Ascending aorta (tissue), 2 donors: ENCODE measurements at regions not wholly inside any gene's neighbourhood (a gene's known extent, or its start where the extent isn't known, plus 50 kb on each side); places are given as distances from the start of the nearest gene placed in this dataset.

Experiments used
- DNase-seq, 2 donors: peaks; one replicate each; pipeline ENCODE4 v3.0.0-alpha.2; 2019; ENCODE audit warnings: low spot score in 2 of 2
- H3K27ac ChIP-seq, 2 donors: fragments of 200-600 bp; sonication (generic); one replicate each; pipeline ENCODE4 v1.5.1; 2016 to 2017; ENCODE audit warnings: mild to moderate bottlenecking in 1 of 2
- H3K27me3 ChIP-seq: fragments of 200-600 bp; sonication (generic); one replicate; pipeline ENCODE4 v1.5.1; 2017
- H3K36me3 ChIP-seq, 2 donors: fragments of 200-600 bp; sonication (generic); one replicate each; pipeline ENCODE4 v1.5.1; 2016
- H3K4me1 ChIP-seq, 2 donors: fragments of 200-600 bp; sonication (generic); one replicate each; pipeline ENCODE4 v1.5.1; 2016 to 2017; ENCODE audit warnings: mild to moderate bottlenecking in 1 of 2
- H3K4me3 ChIP-seq, 2 donors: fragments of 200-600 bp; sonication (generic); one replicate each; pipeline ENCODE4 v1.5.1; 2016 to 2017; ENCODE audit warnings: mild to moderate bottlenecking in 1 of 2
- H3K9me3 ChIP-seq, 2 donors: fragments of 200-600 bp; sonication (generic); one replicate each; pipeline ENCODE4 v1.5.1; 2016
- CTCF ChIP-seq, 3 experiments: fragments of 200-600 bp in 2 of 3; fragments of 450-650 bp in 1 of 3; sonication (generic) in 2 of 3; IDR thresholded peaks; one replicate each; pipeline ENCODE4 v1.5.1; 2016 to 2019; ENCODE audit warnings: antibody characterized with exemption in 3 of 3, mild to moderate bottlenecking in 1 of 3, moderate library complexity in 1 of 3
- intact Hi-C: fragments of 100-400 bp; cut with DNase I; formaldehyde crosslinking; loops from one replicate; pipeline ENCODE4 v1.15.1; 2023

DNA sequence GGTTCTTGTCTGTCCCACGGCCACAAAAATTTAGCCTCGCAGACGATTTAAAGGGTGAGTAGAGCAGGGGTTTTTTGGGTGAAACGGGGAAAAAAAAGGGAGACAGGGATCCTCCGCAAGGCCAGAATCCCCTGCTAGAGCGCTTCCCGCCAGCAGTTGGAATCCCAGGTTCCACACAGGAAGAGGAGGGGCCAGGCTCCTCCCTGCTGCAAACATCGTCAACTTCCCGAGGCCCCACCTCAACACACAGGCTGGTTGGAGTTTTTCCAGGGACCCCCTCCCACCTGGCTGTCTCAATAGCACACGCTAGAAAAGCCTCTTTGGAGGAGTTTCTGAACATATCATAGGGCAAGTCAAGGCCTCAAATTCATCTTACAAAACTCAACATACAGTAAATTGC lies 112.7 kb downstream of the MTERF1 start:
- intact Hi-C loops: no loop called here
- no peaks in the 10 kb centered on the region for H3K36me3 ChIP-seq
- peaks cover 0 to 11% of the 10 kb centered on the region in 2 donors for H3K9me3 ChIP-seq

GRCh38 chr7:91771394-91771793 lies 109.1 kb downstream of the MTERF1 start:
- Histone ChIP-seq H3K4me1 (no peaks in the 10 kb centered on the region), H3K27ac (no peak overlapping the region), H3K9me3 (no peaks in the 10 kb centered on the region), H3K27me3 (no peaks in the 10 kb centered on the region), H3K36me3 (no peaks in the 10 kb centered on the region), H3K4me3 (no peak overlapping the region)
- TF ChIP-seq CTCF (IDR thresholded peaks at IDR 0.05): no peak
- intact Hi-C loops: no loop called here
- DNase-seq: no peak

More for the DNA sequence above, 112.7 kb downstream of the MTERF1 start:
- DNase-seq: no peak
- Histone ChIP-seq H3K4me3 (no peak overlapping the region), H3K27ac (no peak overlapping the region), H3K27me3 (no peaks in the 10 kb centered on the region), H3K4me1 (no peaks in the 10 kb centered on the region)
- TF ChIP-seq CTCF (IDR thresholded peaks at IDR 0.05): no peak

- H3K4me1 ChIP-seq: no peaks in the 10 kb centered on the region
- H3K27ac ChIP-seq: no peak overlapping the region
- H3K4me3 ChIP-seq: no peak overlapping the region
- H3K9me3 ChIP-seq: no peaks in the 10 kb centered on the region
- H3K36me3 ChIP-seq: no peaks in the 10 kb centered on the region
- TF ChIP-seq CTCF (IDR thresholded peaks at IDR 0.05): no peak
- no peaks in the 10 kb centered on the region for H3K27me3 ChIP-seq
- intact Hi-C loops: no loop called here
- no peak for DNase-seq
Observed at GRCh38 chr7:91771921-91772815, 108.3 kb downstream of the MTERF1 start.

DNA sequence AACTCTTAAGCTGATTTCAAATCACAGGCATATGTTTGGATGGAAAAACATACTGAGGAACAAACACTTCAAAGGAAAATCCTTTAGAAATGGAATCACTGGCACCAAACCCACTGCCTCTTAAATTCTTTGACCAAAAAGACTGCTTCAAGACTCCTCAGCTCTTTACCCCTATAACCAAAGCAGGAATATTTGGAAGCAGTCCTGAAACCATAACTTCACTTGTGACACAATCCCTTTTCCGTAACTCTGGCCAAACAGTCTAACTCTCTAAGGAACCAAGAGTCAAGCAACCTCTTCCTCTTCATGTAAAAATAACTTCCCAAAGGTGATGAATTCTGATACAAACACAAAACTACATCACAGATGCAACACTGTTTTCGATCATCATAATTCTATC lies 104.3 kb downstream of the MTERF1 start:
- intact Hi-C loops: no loop called here
- no peak overlapping the region for H3K4me3 ChIP-seq
- no peak for TF ChIP-seq CTCF (IDR thresholded peaks at IDR 0.05)
- no peaks in the 10 kb centered on the region for H3K27me3 ChIP-seq
- H3K9me3 ChIP-seq: no peaks in the 10 kb centered on the region
- no peak for DNase-seq
- H3K36me3 ChIP-seq: no peaks in the 10 kb centered on the region
- no peaks in the 10 kb centered on the region for H3K4me1 ChIP-seq
- no peak overlapping the region for H3K27ac ChIP-seq

DNA sequence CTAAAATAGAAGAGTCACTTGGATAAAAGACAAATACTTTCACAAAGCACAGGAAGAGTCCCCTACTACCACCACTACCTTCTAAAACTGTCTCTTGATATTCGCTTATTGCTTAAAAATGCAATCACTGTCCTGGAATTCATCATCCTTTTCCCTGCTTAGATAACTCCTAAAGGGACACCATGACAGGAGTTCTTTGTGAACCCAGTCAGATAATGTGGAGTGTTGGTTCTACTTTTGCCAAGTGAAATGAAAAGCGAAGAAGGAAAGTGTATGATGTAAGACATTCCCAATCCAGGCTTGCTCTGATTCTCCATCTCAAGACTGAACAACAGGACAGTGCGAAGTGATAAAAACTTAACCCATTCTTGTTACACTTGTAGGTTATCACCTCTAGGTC lies 103.0 kb downstream of the MTERF1 start:
- Histone ChIP-seq H3K4me1 (no peaks in the 10 kb centered on the region), H3K36me3 (no peaks in the 10 kb centered on the region), H3K27ac (no peak overlapping the region), H3K9me3 (no peaks in the 10 kb centered on the region), H3K27me3 (no peaks in the 10 kb centered on the region), H3K4me3 (no peak overlapping the region)
- intact Hi-C loops: no loop called here
- no peak for TF ChIP-seq CTCF (IDR thresholded peaks at IDR 0.05)
- DNase-seq: no peak
